GM19463 (cell line): ENCODE measurements at regions not wholly inside any gene's neighbourhood (a gene's known extent, or its start where the extent isn't known, plus 50 kb on each side); places are given as distances from the start of the nearest gene placed in this dataset.

Experiments used
- ATAC-seq: cut with Tn5 transposase; IDR thresholded peaks from one replicate; pipeline ENCODE4 v1.9.1; 2021; ENCODE audit warnings: mild to moderate bottlenecking, moderate library complexity; ENCODE audit not compliant: unreplicated experiment

GRCh38 chr21:19767546-19767945 lies 1230.7 kb upstream of the NCAM2 start:
- ATAC-seq, result no peak

DNA sequence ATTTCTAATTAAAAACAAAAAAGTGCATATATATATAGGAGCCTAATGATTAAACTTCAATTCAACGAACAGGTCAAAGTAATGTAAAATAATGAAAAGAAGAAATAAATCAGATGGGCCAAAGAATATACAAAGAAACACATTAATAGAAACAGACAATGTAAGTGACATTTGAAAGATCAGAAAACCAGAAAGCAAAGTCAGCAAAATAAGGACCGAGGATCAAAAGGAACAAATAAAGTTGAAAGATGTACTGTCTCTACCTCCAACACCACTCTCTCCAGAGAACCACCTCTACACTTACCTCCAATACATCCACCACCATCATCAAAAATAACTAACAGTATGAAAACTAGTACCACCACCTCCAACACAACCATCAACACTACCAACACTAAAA lies 1226.3 kb upstream of the NCAM2 start:
- no peak for ATAC-seq

GRCh38 chr21:19776076-19776475 lies 1222.1 kb upstream of the NCAM2 start:
- no peak for ATAC-seq

DNA sequence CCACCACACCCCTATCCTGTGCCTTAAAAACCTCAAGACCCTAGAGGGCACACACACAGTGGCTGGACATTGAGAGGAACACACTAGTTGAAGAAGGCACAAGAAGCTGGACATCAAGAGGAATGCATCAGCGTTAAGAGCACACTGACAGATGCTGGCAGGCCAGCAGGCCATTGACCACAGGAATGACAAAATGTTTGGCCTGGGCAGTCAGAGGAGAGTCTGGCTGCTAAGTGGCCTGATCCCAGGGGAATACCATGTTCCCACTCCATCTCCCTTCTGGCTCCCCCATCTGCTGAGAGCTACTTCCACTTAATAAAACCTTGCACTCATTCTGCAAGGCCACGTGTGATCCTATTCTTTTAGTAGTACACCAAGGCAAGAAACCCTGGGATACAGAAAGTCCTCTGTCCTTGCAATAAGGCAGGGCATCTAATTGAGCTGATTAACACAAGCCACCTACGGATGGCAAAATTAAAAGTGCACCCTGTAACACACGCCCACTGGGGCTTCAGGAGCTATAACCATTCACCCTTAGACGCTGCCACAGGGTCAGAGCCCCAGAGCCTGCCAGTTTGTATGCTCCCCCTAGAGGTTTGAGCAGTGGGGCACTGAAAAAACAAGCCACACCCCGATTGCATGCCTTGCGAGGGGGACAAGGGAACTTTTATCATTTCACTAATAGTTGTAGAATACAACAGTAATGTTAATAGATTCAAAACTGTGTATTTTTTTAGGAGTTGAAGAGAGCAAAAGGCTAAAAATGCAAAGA lies 1216.1 kb upstream of the NCAM2 start:
- ATAC-seq, result no peak

DNA sequence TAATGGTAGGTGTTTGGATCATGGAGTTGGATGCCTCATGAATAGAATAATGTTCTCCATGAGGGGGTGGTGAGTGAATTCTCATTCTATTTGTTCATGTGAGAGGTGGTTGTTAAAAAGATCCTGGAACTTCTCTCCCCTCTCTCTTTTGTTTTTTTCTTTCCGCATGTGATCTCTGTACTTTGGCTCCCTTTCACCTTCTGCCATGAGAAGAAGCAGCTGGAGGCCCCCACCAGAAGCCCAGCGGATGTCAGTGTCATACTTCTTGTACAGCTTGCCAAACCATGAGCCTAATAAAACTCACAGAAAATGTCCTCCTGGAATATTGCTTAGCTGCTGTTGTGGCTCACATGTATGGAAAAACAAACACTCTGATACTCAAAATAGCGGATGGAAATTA lies 1212.3 kb upstream of the NCAM2 start:
- no peak for ATAC-seq

- ATAC-seq, result no peak
These were observed 1206.2 kb upstream of the NCAM2 start for GRCh38 chr21:19792004-19792403.

- no peak for ATAC-seq
These were observed 1191.0 kb upstream of the NCAM2 start for GRCh38 chr21:19807201-19807600.

DNA sequence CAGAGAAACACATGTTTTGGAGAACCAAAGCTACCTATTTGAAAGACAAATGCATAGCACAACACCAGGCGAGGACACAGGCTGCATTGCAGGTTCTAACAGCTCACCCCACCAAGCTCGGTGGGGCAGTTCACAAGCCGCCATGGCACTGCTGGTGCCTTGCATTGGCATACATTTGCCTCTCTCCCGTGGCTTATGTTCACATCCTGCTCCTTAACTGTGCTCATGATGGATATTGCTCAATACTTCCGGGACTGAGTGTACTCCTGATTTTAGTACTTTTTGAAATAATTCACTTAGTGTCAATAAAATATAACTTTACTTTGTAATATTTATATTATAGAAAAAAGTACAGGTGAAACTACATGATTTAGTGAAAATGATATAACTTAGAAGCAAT lies 1187.4 kb upstream of the NCAM2 start:
- ATAC-seq, result no peak

- ATAC-seq, result no peak
These were observed 1167.8 kb upstream of the NCAM2 start for GRCh38 chr21:19830446-19830845.

GRCh38 chr21:19832551-19832950 lies 1165.7 kb upstream of the NCAM2 start:
- no peak for ATAC-seq

DNA sequence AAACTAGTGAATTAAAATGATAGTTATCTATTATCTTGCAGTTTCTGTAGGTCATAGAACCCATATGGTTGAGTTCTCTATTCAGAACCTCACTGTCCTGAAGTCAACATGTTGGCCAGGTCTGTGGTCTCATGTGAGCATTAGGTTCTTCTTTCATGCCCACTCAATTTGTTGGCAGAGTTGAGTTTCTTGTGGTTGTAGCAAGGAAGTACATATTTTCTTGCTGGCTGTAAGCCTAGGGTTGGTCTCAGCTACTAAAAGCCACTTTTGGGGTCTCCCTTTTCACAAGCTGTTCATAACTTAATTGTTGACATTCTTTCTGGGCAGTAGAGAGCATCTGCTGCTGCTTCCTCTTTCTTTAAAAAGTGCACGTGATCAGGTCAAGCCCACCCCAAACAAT lies 1165.1 kb upstream of the NCAM2 start:
- ATAC-seq, result no peak

DNA sequence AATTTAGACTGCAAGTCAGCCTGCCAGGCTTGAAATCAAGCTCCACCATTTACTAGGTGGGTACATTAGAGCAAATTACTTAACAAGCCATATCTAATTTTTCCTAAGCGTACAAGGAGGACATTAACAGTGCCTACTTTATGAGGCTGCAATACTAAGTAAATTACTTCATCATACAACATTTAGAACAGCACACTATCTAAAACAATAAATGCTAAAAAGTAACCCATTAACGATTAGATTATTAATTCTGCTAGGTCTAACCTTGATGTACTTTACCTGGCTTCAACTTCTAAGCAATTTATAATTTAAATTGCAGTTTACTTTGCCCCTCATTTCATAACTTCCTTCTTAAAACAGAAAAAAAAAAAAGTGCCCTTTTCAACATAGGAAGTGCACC lies 1155.6 kb upstream of the NCAM2 start:
- ATAC-seq, result no peak

GRCh38 chr21:19844334-19844733 lies 1153.9 kb upstream of the NCAM2 start:
- ATAC-seq, result no peak

GRCh38 chr21:19850157-19850556 lies 1148.1 kb upstream of the NCAM2 start:
- ATAC-seq, result no peak

DNA sequence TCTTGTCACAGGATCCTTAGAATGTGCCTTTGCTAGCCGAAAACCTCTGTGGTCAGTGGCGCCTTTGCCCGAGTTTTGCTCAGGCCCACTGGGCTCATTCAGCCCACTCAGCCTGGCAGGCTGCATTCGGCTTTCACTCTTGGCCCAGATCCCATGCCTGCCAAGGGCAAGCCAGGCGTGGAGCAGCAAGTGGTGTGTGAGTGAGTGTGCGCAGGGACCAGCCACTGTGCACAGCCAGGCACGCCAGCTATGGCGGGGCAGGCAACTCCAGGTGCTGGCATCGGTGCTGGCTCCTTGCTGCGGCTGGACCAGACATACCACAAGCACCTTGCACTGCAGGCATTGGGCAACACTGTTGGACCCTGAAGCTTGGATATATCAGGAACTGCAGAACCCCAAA lies 1145.1 kb upstream of the NCAM2 start:
- no peak for ATAC-seq

GRCh38 chr21:19853709-19854575 lies 1144.3 kb upstream of the NCAM2 start:
- no peak for ATAC-seq

DNA sequence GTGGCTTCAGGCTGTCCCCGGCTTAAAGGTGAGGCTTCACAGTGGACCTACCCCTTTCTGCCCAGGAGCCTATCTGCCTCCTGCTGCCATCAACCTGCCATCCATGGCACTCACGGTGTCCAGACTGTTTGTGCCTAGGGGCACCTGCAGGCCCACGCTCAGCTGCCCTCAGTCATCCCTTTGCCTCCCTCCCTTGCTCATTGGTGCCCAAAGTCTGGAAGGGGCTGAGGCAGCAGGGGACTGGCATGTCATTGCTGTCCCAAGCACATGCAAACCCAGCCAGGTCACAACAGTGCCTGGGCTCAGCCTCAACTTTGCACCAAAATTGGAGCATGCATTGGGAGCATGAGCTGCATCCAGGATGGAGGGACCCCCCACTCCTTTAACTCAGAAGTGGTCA lies 1142.7 kb upstream of the NCAM2 start:
- no peak for ATAC-seq

DNA sequence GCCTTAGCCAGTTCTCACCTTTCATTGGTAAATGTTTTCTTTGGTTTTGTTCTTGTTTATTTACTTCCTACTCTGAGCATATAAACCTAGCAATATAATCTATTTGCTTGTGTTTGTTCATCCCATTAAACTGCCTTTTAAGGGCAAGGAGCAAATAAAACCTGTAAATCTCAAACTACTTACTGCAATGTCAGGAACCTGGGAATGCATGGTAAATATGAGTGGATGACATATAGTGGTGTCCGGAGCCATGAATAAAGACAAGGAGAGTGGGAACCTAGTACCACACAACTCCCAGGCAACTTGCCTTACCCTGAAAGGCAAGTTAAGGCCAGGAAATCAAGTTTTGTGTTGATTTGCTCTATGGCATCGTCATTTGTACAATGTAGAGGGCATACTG lies 1133.7 kb upstream of the NCAM2 start:
- no peak for ATAC-seq

DNA sequence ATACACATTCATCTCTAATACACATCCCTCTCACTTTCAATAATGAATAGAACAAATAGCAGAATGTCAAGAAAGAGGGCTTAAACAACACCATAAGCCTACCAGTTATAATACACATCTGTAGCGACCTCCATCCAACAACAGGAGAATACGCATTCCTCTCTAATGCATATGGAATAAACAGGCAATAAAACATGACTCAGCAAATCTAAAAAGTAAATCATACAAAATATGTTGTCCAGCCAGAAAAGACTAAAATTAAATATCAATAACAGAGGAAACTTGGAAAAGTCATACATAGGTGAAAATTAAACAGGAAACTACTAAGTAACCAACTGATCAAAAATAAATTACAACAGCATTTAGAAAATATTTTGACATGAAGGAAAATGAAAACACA lies 1127.5 kb upstream of the NCAM2 start:
- ATAC-seq, result no peak

DNA sequence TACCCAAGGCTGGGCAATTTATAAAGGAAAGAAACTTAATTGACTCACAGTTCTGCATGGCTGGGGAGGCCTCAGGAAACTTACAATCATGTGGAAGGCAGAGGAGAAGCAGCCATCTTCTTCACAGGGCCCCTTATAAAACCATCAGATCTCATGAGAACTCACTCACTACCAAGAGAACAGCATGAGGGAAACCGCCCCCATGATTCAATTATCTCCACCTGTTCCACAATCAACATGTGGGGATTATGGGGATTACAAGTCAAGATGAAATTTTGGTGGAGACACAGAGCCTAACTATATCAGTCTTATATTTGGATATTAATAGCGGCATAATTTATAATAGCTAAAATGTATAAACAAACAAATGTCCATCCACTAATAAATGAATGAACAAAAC lies 1123.7 kb upstream of the NCAM2 start:
- no peak for ATAC-seq

DNA sequence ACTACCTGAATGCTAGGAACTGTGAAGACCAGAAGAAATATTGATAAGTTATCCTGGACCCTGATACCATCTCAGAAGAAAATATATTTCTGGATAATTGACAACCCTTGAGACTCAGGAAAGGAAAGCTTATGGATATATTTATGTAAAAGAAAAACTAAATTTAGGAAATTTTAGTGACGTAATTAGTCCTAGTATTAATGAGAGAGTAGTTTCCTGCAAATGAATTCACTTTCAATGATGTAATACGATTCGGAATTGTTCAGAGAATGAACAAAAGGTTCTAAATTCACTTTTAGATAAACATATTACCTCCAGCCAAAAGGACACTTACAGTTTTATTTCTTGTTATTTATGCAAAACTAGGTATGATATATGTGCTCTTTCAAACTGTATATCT lies 1120.1 kb upstream of the NCAM2 start:
- ATAC-seq, result no peak

DNA sequence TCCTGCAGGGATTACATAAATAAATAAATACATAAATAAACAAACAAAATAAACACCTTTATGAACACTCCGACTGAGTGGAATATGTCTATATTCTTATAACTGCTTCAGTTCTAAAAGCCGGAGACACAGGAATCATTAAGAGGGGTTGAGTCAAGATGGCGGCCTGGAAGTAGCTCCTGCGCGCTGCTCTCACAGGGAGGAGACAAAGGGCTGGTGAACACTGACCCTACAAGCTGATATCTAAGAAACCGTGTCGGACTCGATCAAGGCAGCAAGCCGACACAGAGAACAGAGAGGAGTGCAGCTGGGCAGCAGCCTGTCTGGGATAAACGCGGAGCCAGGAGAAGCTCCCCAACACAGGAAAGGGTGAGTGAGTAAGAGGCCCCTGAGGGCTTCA lies 1098.6 kb upstream of the NCAM2 start:
- no peak for ATAC-seq
